ENCODE measurements at regions not wholly inside any gene's neighbourhood (a gene's known extent, or its start where the extent isn't known, plus 50 kb on each side); places are given as distances from the start of the nearest gene placed in this dataset.

DNA sequence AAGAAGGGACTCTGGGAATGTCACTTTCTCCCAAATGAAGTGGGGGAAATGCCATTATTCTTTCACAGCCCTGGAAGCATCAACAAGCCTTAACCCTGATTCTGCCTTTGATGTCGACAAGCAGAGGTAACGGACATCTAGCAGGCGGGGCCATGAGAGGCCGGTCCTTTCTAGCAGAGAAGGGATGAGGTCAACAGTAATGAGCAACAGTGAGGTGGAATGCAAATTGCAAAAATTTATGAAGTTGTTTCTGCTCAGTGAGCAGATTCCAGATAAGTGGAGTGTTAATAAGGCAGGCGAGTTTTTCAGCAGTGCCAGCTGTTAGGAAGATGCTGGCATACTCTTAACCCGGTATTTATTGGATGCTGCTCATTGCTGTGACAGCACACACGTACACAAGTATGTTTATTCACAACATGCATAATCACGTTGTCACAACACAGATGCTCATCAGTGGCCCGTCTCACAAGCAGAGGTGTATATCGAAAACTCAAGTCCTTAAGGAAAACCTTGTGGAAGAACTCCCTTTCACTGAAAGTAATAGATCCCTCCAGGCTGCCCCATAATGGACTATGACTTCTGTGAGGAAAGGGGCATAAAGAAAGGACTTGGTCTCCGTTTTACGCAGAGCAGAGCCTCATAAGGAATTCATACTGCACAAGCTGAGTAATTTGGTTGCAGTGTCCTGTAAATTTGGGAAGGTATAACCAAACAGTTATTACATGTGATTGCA lies 329.0 kb downstream of the IGSF11 start:
- H3K56ac ChIP-seq (replicated peaks; ENCODE audit: insufficient read length, low read depth, low read length), result no peak overlapping the region
- H2AFZ ChIP-seq (ENCODE audit: low read length), result no peak overlapping the region
- no peak overlapping the region for H3K4ac ChIP-seq (replicated peaks; ENCODE audit: insufficient read length, low read depth, low read length)
- no peak overlapping the region for H3K27ac ChIP-seq (ENCODE audit: low read depth, low read length)
- no peak overlapping the region for H3K9ac ChIP-seq (replicated peaks in 1 of 4; ENCODE audit: extremely low read depth in 1 of 4, low read depth in 3 of 4, low read length in 3 of 4)
- no peaks in the 10 kb centered on the region for H3K4me1 ChIP-seq (replicated peaks in 1 of 4; ENCODE audit: control insufficient read depth in 3 of 4, insufficient read depth in 4 of 4, low read length in 3 of 4)
- H2BK120ac ChIP-seq (replicated peaks; ENCODE audit: low read depth, low read length), result no peak overlapping the region
- no peak overlapping the region for H2BK12ac ChIP-seq (ENCODE audit: low read depth, low read length)
- H4K20me1 ChIP-seq (replicated peaks in 1 of 2; ENCODE audit: control insufficient read depth in 1 of 2, insufficient read depth in 2 of 2, low read length in 2 of 2), result no peaks in the 10 kb centered on the region
- DNase-seq (ENCODE audit: low read depth in 1 of 2, low spot score in 2 of 2) (no peak), FAIRE-seq (no peak)
- no peak overlapping the region for H2BK15ac ChIP-seq (ENCODE audit: low read length)
- H3K4me3 ChIP-seq (ENCODE audit: extremely low read depth in 1 of 4, insufficient read depth in 2 of 4, low read depth in 3 of 4, low read length in 4 of 4), result no peak overlapping the region
- H4K5ac ChIP-seq (ENCODE audit: insufficient read length, low read depth, low read length), result no peak overlapping the region
- ChIA-PET CTCF (ENCODE audit: partially characterized antibody) (interaction anchor here (0.6 to 1.3 kb wide), 2 partner anchors 24 to 1717 kb away, joined by 3 to 5 read pairs; no protein-coding TSS in a partner anchor), POLR2A (ENCODE audit: partially characterized antibody) (no interaction called here)
- H3K23ac ChIP-seq (ENCODE audit: insufficient read length), result no peak overlapping the region
- H3K4me2 ChIP-seq (ENCODE audit: insufficient read depth in 1 of 2, low read depth in 2 of 2, low read length in 2 of 2), result no peak overlapping the region
- H4K91ac ChIP-seq (replicated peaks; ENCODE audit: insufficient read length, low read length), result no peak overlapping the region
- WGBS, 2 experiments (ENCODE audit: extremely low coverage in 1 of 2, insufficient coverage in 1 of 2, insufficient read length in 1 of 2, insufficient replicate concordance in 2 of 2, low coverage in 1 of 2, low lambda C conversion rate in 2 of 2, missing lambda C conversion rate in 1 of 2), result 89% methylated on average over 12 of the region's 12 CpGs; no CpG with 5 or more reads in 1 of the 2 experiments
- H2BK5ac ChIP-seq (ENCODE audit: low read depth, low read length), result no peak overlapping the region
- no peaks in the 10 kb centered on the region for H3K79me1 ChIP-seq (ENCODE audit: low read depth, low read length)
- H3K36me3 ChIP-seq (ENCODE audit: control insufficient read depth in 2 of 4, insufficient read depth in 4 of 4, low read length in 3 of 4), result no peaks in the 10 kb centered on the region
- H4K8ac ChIP-seq (ENCODE audit: extremely low read depth, insufficient read depth, low read length), result no peak overlapping the region
- H3K9me3 ChIP-seq (ENCODE audit: insufficient read depth in 2 of 2, low read depth in 1 of 2, low read length in 1 of 2), result no peaks in the 10 kb centered on the region
- H3K23me2 ChIP-seq (ENCODE audit: low read depth, low read length), result no peaks in the 10 kb centered on the region
- H3K79me2 ChIP-seq (ENCODE audit: control insufficient read depth in 1 of 2, insufficient read depth in 2 of 2, low read length in 2 of 2), result no peaks in the 10 kb centered on the region
- no peak for TF ChIP-seq SIN3A (conservative IDR thresholded peaks at IDR 0.05 in 1 of 2, IDR thresholded peaks at IDR 0.05 in 1 of 2; ENCODE audit: low read depth in 1 of 2, low read length in 2 of 2)
- TF ChIP-seq CTBP2 (IDR thresholded peaks at IDR 0.05; ENCODE audit: borderline replicate concordance, insufficient read depth, insufficient read length, low read length), result no peak
- TF ChIP-seq KDM1A (IDR thresholded peaks at IDR 0.05; ENCODE audit: borderline replicate concordance, low read length), result no peak
- no peak for TF ChIP-seq NANOG (IDR thresholded peaks at IDR 0.05; ENCODE audit: insufficient read depth, low read depth, low read length, poor library complexity, severe bottlenecking)
- TF ChIP-seq POU5F1 (IDR thresholded peaks at IDR 0.05; ENCODE audit: low read depth, low read length), result no peak
- TF ChIP-seq JUN (IDR thresholded peaks at IDR 0.05; ENCODE audit: low read depth, low read length), result no peak
- H3K18ac ChIP-seq (ENCODE audit: extremely low read depth, low read length), result no peak overlapping the region
- H3K14ac ChIP-seq (ENCODE audit: insufficient read length), result no peak overlapping the region
- H2AK5ac ChIP-seq (ENCODE audit: low read depth, low read length), result no peak overlapping the region
- H2BK20ac ChIP-seq (ENCODE audit: low read length), result no peak overlapping the region
- no peaks in the 10 kb centered on the region for H3K27me3 ChIP-seq (replicated peaks in 1 of 4; ENCODE audit: control insufficient read depth in 3 of 4, extremely low read depth in 1 of 4, insufficient read depth in 3 of 4, low read length in 3 of 4)
